HEK293 (cell line): ENCODE measurements at regions not wholly inside any gene's neighbourhood (a gene's known extent, or its start where the extent isn't known, plus 50 kb on each side); places are given as distances from the start of the nearest gene placed in this dataset.

Experiments
- CTCF ChIA-PET: fragments of 350-600 bp; formaldehyde crosslinking; extraction: SDS; loops from one replicate; lab custom pipeline; 2021; ENCODE audit warnings: antibody characterized with exemption; lab: Yijun Ruan, JAX
- POLR2A ChIA-PET: fragments of 300-600 bp; formaldehyde crosslinking; extraction: SDS; loops from one replicate; lab custom pipeline; 2020; ENCODE audit warnings: antibody characterized with exemption, inconsistent platforms; lab: Yijun Ruan, JAX
- H3K27ac ChIP-seq: fragments of 200-500 bp; sonication (Bioruptor generic); 2 replicates; pipeline ENCODE4 v1.5.1; 2014; ENCODE audit warnings: low read depth, low read length, control low read depth, inconsistent platforms; ENCODE audit errors: extremely low read depth
- H3K36me3 ChIP-seq, 2 experiments: fragments of 200-500 bp in 1 of 2; sonication (Bioruptor generic) in 1 of 2; 1 replicate in 1 of 2; 2 replicates in 1 of 2; pipeline ENCODE4 v1.5.1; 2014 to 2017; ENCODE audit warnings: inconsistent platforms in 2 of 2, low read length in 2 of 2; ENCODE audit not compliant: control insufficient read depth in 2 of 2, insufficient read depth in 1 of 2
- H3K4me1 ChIP-seq: fragments of 200-500 bp; sonication (Bioruptor generic); 2 replicates; pipeline ENCODE4 v1.5.1; 2014; ENCODE audit warnings: mild to moderate bottlenecking, low read length, inconsistent platforms; ENCODE audit not compliant: control insufficient read depth, insufficient read depth
- H3K4me3 ChIP-seq: 2 replicates; pipeline ENCODE4 v1.5.1; 2011; ENCODE audit warnings: low read depth, mild to moderate bottlenecking, control low read depth, low read length, moderate library complexity
- H3K9me3 ChIP-seq: fragments of 200-500 bp; sonication (Bioruptor generic); 2 replicates; pipeline ENCODE4 v1.5.1; 2014; ENCODE audit warnings: low read depth, low read length, inconsistent platforms; ENCODE audit not compliant: control insufficient read depth, insufficient read depth
- HOXA7 ChIP-seq: sonication (generic); formaldehyde crosslinking; IDR thresholded peaks from 2 replicates; pipeline ENCODE4 v1.8.1; 2022; ENCODE audit warnings: missing genetic modification reagents, borderline replicate concordance
- SALL2 ChIP-seq: fragments of 450-650 bp; formaldehyde crosslinking; IDR thresholded peaks from 2 replicates; pipeline ENCODE4 v1.5.0; 2017; ENCODE audit warnings: missing biosample characterization, mild to moderate bottlenecking, missing genetic modification characterization, borderline replicate concordance
- SCRT1 ChIP-seq: fragments of 450-650 bp; formaldehyde crosslinking; IDR thresholded peaks from 2 replicates; pipeline ENCODE4 v1.5.1; 2016; ENCODE audit warnings: missing biosample characterization, missing genetic modification characterization, borderline replicate concordance
- TCF7L2 ChIP-seq: IDR thresholded peaks from 2 replicates; pipeline ENCODE4 v1.6.1; 2011; ENCODE audit warnings: low read depth, mild to moderate bottlenecking, inconsistent platforms, low read length, moderate library complexity, borderline replicate concordance
- ZBTB1 ChIP-seq: fragments of 450-650 bp; formaldehyde crosslinking; IDR thresholded peaks from 2 replicates; pipeline ENCODE4 v1.5.1; 2016; ENCODE audit warnings: missing biosample characterization, missing genetic modification characterization
- ZNF280D ChIP-seq: fragments of 450-650 bp; formaldehyde crosslinking; IDR thresholded peaks from 2 replicates; pipeline ENCODE4 v1.5.1; 2016; ENCODE audit warnings: missing biosample characterization, missing genetic modification characterization
- ZNF473 ChIP-seq: fragments of 450-650 bp; formaldehyde crosslinking; IDR thresholded peaks from 2 replicates; pipeline ENCODE4 v1.5.1; 2017; ENCODE audit warnings: missing biosample characterization, missing genetic modification characterization
- ZNF521 ChIP-seq: fragments of 450-650 bp; formaldehyde crosslinking; IDR thresholded peaks from 2 replicates; pipeline ENCODE4 v1.5.1; 2017; ENCODE audit warnings: missing biosample characterization, mild to moderate bottlenecking, missing genetic modification characterization
- ZNF571 ChIP-seq: fragments of 450-650 bp; formaldehyde crosslinking; IDR thresholded peaks from 2 replicates; pipeline ENCODE4 v1.5.0; 2017; ENCODE audit warnings: missing biosample characterization, missing genetic modification characterization
- ZNF585B ChIP-seq: fragments of 450-650 bp; formaldehyde crosslinking; IDR thresholded peaks from 2 replicates; pipeline ENCODE4 v1.5.1; 2016; ENCODE audit warnings: missing biosample characterization, missing genetic modification characterization
- ZNF600 ChIP-seq: fragments of 450-650 bp; formaldehyde crosslinking; IDR thresholded peaks from 2 replicates; pipeline ENCODE4 v1.5.1; 2016; ENCODE audit warnings: missing biosample characterization, missing genetic modification characterization
- ZNF610 ChIP-seq: fragments of 450-650 bp; formaldehyde crosslinking; IDR thresholded peaks from 2 replicates; pipeline ENCODE4 v1.5.1; 2016; ENCODE audit warnings: missing biosample characterization, missing genetic modification characterization, borderline replicate concordance
- ZNF624 ChIP-seq: fragments of 450-650 bp; formaldehyde crosslinking; IDR thresholded peaks from 2 replicates; pipeline ENCODE4 v1.5.1; 2017; ENCODE audit warnings: missing biosample characterization, missing genetic modification characterization
- ZNF626 ChIP-seq: fragments of 450-650 bp; sonication (Bioruptor Pico); formaldehyde crosslinking; IDR thresholded peaks from 2 replicates; pipeline ENCODE4 v1.5.1; 2018; ENCODE audit warnings: missing biosample characterization, missing genetic modification characterization, inconsistent platforms
- ZNF645 ChIP-seq: fragments of 450-650 bp; formaldehyde crosslinking; IDR thresholded peaks from 2 replicates; pipeline ENCODE4; 2016; ENCODE audit warnings: missing biosample characterization, missing genetic modification characterization
- ZNF704 ChIP-seq: fragments of 450-650 bp; formaldehyde crosslinking; IDR thresholded peaks from 2 replicates; pipeline ENCODE4 v1.5.1; 2016; ENCODE audit warnings: missing biosample characterization, missing genetic modification characterization
- ZNF707 ChIP-seq: fragments of 450-650 bp; formaldehyde crosslinking; IDR thresholded peaks from 2 replicates; pipeline ENCODE4 v1.5.1; 2016; ENCODE audit warnings: missing biosample characterization, missing genetic modification characterization
- ZNF792 ChIP-seq: fragments of 450-650 bp; formaldehyde crosslinking; IDR thresholded peaks from 2 replicates; pipeline ENCODE4 v1.5.1; 2016; ENCODE audit warnings: missing biosample characterization, missing genetic modification characterization
- ZNF830 ChIP-seq: fragments of 450-650 bp; IDR thresholded peaks from 2 replicates; pipeline ENCODE4 v1.5.0; 2018; ENCODE audit warnings: missing biosample characterization, missing genetic modification characterization, low read depth, mild to moderate bottlenecking, moderate library complexity

GRCh38 chr5:52665559-52665958 lies 122.2 kb upstream of the ITGA1 start (continued):
- TF ChIP-seq ZNF704 (tag by site-specific recombination) (no peak), SALL2 (no peak), ZNF792 (no peak)

GRCh38 chr5:52668139-52668538 lies 119.6 kb upstream of the ITGA1 start:
- no peak overlapping the region for H3K27ac ChIP-seq
- H3K4me1 ChIP-seq: no peaks in the 10 kb centered on the region
- H3K4me3 ChIP-seq: no peak overlapping the region
- TF ChIP-seq HOXA7 (no peak), ZNF707 (no peak), TCF7L2 (no peak), ZNF645 (tag by site-specific recombination) (no peak), ZNF473 (tag by site-specific recombination) (no peak)
- H3K36me3 ChIP-seq: no peaks in the 10 kb centered on the region
- CTCF ChIA-PET: no interaction called here
- H3K9me3 ChIP-seq: no peaks in the 10 kb centered on the region
- POLR2A ChIA-PET: no interaction called here

GRCh38 chr5:52668544-52669185 lies 119.1 kb upstream of the ITGA1 start:
- Histone ChIP-seq H3K27ac (no peak overlapping the region), H3K4me3 (no peak overlapping the region), H3K36me3 (no peaks in the 10 kb centered on the region), H3K4me1 (no peaks in the 10 kb centered on the region), H3K9me3 (no peaks in the 10 kb centered on the region)
- TF ChIP-seq ZNF624 (tag by site-specific recombination) (no peak), ZBTB1 (tag by site-specific recombination) (no peak), TCF7L2 (no peak), ZNF521 (tag by site-specific recombination) (no peak), ZNF571 (no peak), ZNF830 (tag by site-specific recombination) (no peak), SCRT1 (no peak), SALL2 (no peak), ZNF280D (tag by site-specific recombination) (no peak), ZNF585B (tag by site-specific recombination) (no peak), ZNF600 (tag by site-specific recombination) (no peak), ZNF610 (no peak), ZNF626 (tag by site-specific recombination) (no peak)
- ChIA-PET POLR2A (no interaction called here), CTCF (interaction anchor here (0.7 kb wide), 1 partner anchor 14 kb away, joined by 3 read pairs; no protein-coding TSS in a partner anchor)
